Hepatic stellate cell (primary cell): ENCODE measurements at regions not wholly inside any gene's neighbourhood (a gene's known extent, or its start where the extent isn't known, plus 50 kb on each side); places are given as distances from the start of the nearest gene placed in this dataset.
"Not testable (repeated sequence)": the region's sequence is repeated elsewhere in the genome, so short reads cannot be mapped to it uniquely, and the experiment has no call there.

ENCODE experiments used
- DNase-seq: peaks from one replicate; pipeline ENCODE4 v3.0.0; 2011; ENCODE audit warnings: low spot score

DNA sequence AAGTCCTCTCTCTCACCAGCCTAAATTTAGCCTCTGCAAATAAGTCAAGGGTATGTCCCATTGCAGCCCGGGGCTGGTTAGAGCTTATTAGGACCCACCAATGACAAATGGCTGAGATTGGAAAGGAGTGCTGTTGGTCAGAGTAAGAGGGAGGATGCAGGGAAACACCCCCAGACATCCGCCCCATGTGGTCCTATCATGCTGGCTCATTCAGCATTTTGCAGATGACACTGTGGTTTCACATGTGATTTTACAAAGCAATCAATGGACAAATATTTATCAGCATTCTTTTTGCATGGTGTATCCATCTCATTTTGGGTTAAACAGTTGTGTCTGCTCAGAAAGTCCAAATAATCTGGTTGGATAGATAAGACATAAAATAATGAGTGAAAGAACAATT, 152.2 kb upstream of the EXOC2 start:
- no peak for DNase-seq

DNA sequence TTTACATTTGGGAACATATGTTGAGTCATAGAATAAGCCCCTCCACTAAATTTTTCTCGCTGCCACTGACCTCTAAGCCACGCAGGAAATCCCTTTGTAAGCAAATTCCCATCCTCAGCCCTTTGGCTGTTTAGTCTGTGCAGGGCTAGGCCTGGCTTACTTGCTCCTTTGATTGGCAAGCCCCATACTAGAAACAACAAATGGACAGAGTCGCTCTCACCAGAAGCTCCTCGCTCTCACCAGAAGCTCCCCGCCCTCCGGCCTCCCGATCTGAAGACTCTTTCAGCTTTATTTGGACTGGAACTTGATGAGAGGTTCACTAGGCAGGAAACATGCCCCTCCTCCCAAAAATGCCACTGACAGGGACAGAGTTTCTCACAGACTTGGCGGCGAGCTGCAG, 149.2 kb upstream of the EXOC2 start:
- DNase-seq: no peak

DNA sequence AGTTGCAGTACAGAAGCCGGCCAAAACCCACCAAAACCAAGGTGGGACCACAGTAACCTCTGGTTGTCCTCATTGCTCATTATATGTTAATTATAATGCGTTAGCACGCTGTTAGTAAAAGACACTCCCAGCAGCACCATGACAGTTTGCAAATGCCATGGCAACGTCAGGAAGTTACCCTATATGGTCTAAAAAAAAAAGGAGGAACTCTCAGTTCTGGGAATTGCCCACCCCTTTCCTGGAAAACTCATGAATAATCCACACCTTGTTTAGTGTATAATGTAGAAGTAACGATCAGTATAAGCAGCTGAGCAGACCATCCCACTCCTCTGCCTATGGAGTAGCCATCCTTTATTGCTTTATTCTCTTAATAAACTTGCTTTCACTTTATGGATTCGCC, 148.6 kb upstream of the EXOC2 start:
- no peak for DNase-seq

DNA sequence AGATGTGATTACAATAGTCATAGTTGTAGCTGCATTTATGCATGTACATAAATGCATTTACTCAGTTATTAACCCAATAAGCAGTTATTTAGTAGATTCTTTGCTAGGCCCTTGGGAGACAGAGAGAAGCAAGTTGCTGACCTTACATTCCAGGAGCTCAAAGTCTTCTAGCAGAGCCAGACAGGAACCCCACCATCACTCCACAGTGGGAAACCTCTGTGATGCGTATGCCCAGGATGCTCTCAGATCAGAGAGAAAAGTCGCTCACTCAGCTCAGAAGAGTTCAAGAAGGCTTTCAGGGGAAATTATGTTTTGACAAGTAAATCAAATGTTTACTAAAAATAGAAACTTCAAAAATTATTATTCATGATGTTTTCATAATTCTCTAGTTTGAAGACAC, 146.3 kb upstream of the EXOC2 start:
- DNase-seq: no peak

DNA sequence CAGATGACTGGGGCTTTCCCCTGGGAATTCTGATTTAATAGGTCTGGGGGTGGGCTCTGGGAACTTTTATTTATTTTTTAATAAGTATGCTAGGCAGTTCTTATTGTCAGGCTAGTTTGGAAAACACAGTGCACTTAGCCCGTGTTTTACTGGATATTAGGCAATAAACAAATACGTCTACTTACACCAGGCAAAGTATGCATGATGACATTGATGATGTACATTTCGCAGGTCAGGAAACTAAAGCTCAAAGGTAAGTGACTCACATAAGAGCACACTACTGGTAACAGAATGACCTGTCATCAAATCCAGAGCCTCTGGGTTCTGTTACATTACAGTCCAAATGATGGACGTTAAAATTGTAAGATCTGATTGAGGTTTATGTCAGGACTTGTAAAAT, 144.4 kb upstream of the EXOC2 start:
- DNase-seq: no peak

DNA sequence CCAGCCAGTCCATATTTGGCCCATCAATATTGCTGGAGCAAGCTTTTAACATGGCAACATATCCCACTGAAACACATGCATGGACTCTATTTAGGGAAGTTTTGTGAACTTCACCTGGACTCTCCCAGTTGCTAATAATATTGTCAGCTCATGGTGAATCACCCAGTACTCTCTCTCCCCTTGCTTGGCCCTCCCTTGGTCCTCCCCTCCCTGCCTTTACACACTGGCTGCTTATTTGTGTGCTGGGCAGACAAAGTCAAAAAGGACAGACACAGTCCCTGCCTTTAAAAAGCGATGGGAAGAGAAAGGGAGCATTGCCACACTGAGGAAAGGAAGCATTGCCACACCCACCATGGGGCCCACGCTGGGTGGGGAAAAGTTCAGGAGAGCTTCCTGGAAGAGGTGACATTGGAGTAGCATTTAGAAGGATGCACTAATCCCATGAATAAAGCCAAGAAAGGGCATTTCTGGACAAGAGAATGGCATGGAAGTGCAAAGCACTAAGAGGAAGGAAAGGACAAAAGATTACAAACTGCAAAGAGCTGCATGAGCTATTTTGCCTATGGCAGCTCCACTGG, 143.4 kb upstream of the EXOC2 start:
- DNase-seq: no peak

DNA sequence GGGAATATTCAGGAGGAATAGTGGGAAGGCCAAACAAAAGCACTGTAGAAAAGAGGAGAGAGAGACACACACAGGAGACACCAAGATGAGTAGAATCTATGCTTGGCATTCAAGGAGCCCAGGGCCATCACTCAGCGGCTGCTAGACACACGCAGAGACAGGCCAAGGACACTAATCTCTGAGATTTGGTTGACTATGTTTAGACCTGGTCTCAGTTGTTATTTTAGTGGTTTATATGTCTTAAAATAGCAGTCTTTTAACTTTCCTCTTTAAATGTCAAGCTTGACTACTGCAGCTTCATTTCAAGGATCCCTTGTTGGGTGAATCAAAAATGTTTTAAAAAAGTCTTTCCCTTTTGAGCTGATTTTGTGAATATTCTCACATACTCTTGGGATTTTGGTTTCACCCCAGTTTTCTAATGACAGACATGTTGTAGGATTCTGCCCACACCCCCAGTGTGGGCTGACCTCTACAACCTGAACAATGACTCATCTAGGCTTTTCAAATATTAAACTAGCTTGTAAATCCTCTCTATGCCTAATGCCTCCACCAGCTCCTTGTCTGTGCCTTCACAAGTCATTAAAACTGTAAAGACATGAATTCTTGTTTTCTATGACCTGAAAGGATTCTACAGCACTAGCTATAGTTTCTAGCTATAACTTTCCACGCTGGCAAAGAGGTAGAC, 142.7 kb upstream of the EXOC2 start:
- no peak for DNase-seq

DNA sequence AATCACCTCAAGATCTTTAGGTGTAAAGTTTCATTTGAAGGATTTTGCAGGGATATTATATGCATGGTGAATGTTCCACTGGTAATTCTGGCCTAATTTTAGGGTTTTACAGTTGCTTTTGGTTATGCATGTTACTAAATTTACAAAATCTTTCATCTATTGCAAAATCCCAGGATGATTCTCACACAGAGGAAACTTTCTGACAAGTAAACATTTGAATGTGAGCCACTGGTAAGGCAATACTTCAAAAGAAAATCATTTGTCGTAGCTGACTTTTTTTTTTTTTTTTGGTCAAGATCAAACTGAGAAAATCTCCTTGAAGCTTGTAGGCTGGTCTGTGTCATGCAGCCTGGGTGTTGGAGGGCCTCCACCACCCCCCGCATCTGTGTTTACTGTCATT, 141.9 kb upstream of the EXOC2 start:
- DNase-seq: no peak

DNA sequence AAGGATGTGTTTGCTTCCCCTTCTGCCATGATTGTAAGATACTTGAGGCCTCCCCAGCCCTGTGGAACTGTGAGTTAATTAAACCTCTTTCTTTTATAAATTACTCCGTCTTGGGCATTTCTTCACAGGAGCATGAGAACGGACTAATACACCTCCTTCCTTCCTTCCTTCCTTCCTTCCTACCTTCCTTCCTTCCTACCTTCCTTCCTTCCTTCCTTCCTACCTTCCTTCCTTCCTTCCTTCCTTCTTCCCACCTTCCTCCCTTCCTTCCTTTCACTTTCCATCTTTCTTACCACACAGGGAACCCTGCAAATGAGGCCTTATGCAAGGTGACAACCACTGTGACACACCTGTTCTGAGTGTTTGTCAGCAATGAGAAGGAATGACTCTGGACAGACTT, 141.3 kb upstream of the EXOC2 start:
- DNase-seq: no peak

DNA sequence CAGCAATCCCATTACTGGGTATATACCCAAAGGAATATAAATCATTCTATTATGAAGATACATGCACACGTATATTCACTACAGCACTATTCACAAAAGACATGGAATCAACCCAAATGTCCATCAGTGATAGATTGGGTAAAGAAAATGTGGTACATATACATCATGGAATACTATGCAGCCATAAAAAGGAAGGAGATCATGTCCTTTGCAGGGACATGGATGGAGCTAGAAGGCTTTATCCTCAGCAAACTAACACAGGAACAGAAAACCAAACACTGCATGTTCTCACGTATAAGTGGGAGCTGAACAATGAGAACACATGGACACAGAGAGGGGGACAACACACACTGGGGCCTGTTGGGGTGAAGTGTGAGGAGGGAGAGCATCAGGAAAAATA, 139.9 kb upstream of the EXOC2 start:
- DNase-seq: not testable (repeated sequence)

DNA sequence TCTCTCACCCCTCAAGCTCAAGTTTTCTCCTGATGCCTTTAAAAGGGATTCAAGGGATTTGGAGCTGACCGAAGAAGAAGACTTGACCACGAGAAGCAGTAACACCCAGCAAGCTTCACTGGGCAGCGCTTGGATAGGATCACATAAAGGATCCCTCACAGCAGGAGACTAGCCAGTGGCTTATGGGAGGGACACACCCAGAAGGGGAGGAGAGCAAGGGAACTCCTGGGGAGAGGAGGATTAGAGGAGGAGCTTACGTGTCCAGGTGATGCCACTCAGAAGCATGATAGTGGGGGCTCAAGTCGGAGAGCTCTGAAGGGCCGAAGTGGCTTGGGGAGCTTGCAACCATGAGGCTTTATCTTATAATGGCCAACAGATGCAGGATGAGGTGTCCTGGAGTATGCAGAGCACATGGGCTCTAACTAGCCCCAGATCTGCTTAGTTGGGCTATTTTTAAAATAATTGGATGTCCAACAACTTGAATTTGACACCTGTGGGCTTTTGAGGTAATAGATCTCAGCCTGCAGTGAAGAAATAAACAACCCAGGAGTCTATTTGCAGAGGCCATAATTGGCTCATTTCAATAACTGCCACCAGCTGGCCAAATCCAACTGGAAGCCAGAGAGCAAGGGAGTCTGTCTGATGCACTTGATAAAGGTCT, 137.9 kb upstream of the EXOC2 start:
- DNase-seq: no peak

DNA sequence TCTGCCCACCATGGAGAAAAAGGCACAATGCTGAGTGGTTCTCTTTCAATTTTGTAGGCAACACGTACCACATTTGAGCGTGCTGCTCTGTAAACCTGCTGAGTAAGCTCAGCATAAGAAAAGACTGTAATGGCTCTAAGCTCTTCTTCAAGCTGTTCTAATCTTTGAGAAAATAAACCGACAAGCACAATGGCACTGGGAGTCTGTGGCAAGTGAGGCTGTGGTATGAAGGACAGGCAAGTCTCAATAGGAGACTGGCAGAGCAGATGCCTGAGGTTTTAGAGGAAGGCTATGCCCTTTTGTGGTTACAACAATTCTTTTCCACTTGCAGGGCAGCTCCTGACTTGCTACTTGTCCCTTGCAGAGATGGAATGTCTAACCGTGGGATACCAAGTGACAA, 136.7 kb upstream of the EXOC2 start:
- DNase-seq: no peak

DNA sequence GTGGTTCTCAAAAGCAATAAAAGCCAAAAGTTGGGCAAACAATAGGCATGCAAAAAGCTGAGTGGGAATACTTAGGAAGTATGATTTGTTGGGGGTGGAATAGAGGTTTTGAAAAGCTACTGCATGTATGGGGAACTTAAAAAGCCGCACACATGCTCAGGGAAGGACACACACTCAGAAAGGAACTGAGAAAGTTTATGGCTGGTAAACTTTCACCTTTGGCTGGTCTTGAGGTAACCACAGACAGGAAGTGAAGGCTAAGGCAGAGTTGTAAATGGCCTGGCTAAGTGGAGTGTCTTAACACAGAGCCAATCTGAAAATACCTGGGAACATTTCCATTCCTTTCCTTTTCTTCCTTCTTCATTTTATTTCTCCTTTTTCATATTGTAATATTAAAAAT, 134.5 kb upstream of the EXOC2 start:
- DNase-seq: no peak

DNA sequence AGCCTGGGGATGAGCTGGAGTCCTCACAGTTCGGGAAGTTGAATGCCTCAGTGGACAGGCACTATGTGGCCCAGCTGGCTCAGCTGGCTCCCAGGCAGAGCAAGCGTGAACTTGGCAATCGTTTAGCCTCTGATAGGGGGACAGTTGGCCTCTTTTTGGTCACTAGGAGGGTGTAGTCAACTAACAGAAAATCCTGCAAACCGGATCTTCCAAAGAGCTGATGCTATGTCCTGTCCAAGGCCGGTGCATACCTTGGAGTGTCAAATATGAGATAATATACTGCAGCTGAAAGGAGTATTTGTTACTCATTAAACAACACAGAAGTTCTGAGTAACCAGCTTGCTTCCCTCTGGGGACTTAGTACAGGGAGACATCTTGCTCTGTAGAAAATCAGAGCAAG, 126.2 kb upstream of the EXOC2 start:
- DNase-seq: no peak

DNA sequence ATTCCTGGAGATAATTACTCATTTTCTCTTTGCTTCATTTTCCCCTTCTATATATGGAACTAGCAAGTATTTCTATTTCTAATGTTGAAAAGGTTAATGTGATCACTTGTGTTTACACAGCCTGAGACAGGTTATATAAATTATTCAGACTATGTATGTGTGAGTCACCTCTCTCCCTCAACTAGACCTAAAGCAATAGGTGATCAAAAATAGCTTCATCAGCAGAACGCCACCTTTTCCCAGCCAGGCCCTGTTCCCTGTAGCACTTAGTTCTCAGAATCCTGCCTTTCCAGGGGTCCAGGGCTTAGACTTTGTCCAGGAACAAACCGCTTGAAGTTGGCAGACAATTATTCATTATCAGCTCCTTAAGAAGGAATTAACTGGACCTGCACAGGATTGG, 125.3 kb upstream of the EXOC2 start:
- DNase-seq: no peak

DNA sequence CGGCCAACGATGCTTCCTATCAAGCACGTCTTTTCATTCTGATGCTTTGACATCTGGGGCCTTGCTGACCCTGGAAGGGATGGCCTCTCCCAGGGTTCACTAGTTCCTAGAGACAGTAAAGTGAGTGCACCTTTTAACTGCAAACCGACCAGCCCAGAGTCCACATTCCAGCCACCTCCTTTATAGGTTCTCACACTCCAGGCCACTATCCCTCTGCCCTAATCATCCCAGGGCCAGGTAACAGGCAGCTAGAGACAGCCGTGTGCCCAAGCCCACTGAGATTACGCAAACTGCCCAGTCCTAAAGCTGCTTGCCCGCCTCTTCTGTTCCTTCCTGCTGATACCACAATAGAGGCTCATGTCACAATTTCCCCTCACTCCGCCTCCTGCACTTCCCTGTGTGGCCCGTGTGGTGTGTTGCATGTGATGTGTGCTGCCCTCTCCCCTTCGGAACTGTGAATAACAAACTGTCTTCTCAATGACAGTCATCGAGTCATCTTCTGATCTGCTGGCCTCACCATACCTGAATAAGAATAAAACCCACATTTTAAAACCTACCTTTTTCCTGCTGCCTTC, 123.7 kb upstream of the EXOC2 start:
- no peak for DNase-seq

DNA sequence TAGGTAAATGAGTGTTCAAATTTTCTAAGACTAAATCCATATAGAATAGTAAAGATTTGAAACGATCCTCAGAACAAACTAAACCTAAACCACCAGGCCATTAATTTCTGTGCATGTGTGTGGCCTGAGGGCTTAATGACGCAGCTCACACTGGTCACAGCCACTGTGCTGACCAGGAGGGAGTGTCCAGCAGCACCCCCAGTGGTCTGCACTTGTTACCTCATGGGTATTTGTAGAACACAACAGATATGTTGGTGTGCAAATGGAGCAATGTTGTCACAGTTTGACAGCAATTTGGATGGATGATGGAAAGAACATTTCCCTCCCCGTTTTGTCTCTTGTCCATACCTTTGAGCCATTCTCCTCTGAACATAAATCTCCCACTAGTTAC, 122.4 kb upstream of the EXOC2 start:
- no peak for DNase-seq

DNA sequence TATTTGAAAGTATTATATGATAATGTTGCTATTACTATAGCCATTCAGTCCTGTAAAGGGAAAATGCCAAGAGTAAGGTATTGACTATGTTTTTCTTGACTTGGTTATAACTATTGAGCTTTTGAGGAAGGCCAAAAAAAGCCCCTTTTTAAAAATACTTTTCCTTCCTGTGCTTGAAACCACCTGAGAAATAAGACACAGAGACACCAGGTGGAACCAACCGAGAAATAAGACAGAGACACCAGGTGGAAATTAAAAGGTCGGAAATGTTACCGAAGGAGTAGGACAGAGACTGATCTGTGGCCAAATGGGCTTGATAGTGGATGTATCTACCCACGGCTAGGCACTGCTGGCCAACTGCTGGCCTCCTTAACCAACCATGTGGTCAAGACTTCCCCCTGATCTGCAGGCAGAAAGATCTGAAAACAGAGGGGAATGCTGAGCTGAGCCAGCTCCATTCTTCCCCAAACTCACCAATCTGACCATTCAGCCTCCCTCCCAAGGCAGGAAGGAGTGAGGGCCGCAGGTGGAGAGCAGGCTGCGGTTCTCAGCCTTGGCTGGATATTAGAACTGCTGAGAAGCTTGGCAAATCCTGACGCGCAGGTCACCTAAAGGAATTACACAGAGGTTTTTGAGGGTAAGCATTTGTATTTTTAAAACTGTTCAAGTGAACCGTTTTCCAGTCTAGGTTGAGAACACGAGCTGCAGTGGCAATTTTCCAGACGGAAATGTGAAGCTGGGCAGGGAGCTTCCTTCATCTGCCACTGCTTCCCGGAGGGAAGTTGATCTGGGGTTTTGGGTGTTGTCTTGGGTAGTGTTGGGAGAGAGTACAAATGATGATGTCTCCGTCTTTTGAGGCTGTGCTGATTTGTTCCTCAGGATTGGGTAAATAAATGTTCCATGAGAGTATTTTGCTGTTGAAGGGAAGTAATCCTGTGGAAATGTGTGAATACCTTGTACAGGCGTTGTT, 121.7 kb upstream of the EXOC2 start:
- no peak for DNase-seq

DNA sequence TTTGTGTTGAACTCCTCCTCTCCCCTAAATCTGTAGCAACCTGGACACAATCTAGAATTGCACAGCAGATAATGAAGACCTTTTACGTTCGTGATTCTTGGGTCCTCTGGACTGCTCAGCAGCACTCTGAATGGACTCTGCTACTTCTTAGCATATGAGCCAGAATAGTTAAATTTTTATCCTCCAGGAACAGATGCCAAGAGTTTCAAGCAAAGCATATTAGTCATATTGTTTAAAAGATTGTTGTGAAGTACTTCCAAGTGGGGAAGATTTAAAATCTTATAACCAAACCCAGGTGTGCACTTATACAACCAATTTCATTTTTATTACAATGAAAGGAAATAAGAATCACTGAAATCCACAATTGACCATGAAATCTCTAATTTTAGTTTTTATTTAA, 118.9 kb upstream of the EXOC2 start:
- DNase-seq: no peak

DNA sequence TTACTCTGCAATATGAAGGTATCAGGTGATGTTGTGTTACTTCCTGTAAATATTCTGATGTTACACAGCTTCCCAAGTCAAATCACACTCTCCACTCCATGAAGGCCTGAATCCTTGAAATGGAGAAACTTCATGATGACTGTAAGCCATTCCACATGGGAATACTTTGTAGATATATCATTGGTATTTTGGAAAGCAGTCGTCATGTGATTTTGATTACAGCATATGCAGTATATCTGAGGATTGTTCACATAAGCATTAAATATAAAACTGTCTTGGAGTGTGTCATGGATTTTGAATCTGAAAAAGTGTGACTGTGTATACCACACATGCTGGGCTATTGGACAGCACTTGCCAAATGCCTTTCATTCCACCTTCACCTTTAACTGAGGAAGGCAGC, 118.3 kb upstream of the EXOC2 start:
- no peak for DNase-seq

DNA sequence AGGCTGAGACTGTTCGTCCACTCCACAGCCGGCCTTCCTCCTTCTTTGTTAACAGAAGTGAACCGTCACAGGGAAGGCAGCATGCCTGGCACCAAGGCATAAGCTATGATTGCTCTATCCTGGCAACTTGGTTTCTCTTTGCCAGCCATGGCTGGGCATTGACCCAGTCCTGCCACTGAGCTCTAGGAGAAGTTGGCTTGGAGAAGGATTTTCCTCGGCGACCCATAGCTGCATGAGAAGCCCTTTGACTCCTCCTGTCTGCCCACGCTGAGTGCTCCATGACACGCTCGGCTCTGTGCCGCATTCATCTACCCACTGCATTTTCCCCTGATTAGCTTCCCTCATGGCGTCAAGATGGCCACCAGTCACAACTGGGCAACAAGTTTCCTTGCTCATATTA, 111.8 kb upstream of the EXOC2 start:
- DNase-seq: no peak

DNA sequence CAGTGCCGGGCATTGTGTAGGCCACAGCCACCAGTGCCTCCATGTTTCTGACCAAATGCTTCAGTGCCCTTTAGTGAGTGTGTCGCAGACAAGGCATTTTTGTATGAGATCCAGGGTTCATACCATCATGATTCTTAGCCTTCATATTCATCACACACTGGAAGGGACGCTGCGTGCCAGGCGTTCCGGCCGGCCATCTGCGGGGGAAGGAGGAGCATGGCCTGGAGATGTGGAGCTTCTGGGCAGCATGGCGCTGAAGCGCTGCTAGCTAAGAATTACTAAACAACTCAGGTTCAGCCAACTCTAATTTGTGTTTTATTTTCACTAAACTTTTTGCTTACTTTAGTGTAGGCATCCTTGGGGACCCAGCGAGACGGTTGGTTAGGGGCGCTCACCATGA, 111.4 kb upstream of the EXOC2 start:
- no peak for DNase-seq
